Left ventricle myocardium superior (tissue), 1 donor: ENCODE measurements at regions not wholly inside any gene's neighbourhood (a gene's known extent, or its start where the extent isn't known, plus 50 kb on each side); places are given as distances from the start of the nearest gene placed in this dataset.
"Not testable (repeated sequence)": the region's sequence is repeated elsewhere in the genome, so short reads cannot be mapped to it uniquely, and the experiment has no call there.

Source experiments
- ATAC-seq: fragments of 200-7000 bp; cut with Tn5 transposase; one replicate; pipeline ENCODE4 v1.9.1; 2020; ENCODE audit warnings: mild to moderate bottlenecking, moderate library complexity
- DNase-seq: peaks from one replicate; pipeline ENCODE4 v3.0.0-alpha.2; 2020
- intact Hi-C: fragments of 100-400 bp; cut with micrococcal nuclease; formaldehyde crosslinking; loops from one replicate; pipeline ENCODE4 v1.11.0; 2022
- donor health status: DM: no; HTN: yes; CAD: no; lungs with severe emphysema.

DNA sequence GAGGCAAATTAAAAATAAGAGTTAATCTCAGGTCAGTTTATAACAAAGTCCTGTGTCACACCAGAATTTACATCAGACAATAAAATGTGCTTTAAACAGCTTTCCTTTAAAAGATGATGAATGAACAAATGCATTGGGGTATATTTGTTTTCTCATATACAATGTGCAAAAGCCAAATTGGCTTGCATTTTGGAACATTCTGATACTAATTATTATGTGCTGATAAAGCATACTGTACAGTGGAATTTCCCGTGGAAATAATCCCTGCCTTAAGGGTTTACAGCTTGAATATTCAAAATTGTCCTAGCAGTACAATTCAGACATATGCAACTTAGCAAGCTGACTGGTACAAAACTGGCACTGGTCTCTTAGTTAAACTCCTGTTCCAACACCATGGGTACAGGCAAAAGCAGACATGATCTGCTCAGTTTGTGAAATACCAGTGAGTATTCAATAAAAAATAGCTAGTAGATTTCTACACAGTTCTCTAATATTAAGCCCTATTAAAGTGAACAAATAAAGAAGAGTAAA lies 373.4 kb downstream of the SLITRK1 start:
- intact Hi-C loops: no loop called here
- no peak for DNase-seq

DNA sequence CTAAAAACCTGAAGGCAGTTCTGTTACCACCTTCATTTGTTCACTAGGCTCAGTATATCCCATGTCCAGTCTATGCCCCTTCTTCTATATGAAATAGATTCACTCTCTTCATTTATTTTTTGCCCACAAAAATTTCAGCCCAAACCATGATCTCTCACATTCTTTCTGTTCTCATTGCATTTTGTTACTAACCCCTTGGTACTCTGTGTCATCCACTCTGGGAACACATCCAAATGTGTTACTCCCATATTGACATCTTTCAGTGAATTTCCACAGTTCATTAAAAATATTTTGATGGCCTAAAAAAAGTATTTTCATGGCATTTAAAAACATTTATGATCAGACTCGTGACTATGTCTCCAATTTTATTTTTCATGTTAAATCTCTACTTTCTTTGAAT lies 378.9 kb downstream of the SLITRK1 start:
- intact Hi-C loops: no loop called here
- DNase-seq: no peak
- no peak for ATAC-seq

More for the DNA sequence above, 373.4 kb downstream of the SLITRK1 start:
- no peak for ATAC-seq

DNA sequence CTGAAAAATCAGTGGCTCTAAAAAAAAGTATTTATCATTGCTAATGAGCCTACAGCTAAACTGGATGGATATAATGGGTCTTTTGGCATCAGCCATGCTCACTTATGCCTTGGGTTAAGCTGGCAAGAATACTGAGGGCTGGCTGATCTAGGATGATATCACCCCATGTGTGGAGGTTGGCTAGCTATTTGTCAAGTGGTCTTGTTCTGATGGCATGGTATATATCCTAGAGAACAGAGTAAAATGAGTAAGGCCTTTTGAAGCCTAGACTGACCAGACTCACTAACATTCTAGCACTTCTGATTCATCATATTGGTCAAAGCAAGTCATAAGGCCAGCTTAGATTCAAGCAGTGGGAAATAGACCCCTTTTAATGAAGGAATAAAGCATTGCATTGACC lies 383.0 kb downstream of the SLITRK1 start:
- intact Hi-C loops: no loop called here
- no peak for DNase-seq
- ATAC-seq: no peak

DNA sequence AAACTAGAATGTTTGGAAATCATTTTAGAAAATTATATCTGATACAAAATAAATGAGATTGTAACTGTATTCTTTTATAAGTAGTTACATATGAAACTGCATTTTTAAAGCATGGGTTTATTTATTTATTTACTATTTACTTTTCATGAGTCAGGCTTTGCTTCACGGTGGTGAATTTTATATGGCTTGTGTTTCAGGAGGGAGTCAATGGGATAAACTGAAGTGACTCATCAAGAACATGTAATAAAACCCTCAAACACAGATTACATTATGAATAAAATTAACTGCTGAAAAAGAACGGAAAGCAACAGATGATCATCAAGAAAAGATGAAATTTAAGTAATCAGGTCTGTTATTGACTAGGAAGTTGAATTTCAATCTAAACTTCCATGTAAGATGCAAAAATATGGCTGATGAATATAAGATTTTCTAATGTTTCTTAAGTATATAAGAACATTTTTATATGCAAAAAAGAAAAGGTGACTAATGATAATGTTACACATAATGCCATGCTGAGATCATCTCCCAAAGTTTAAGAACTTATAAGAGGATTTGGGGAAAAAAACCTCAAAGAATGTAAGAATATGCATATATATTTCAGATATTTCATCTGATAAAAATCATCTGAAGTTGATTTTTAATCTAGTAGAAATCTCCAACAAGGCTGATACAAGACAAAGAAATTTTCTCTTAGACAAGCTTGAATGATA lies 383.6 kb downstream of the SLITRK1 start:
- intact Hi-C loops: no loop called here
- no peak for ATAC-seq
- DNase-seq: no peak

DNA sequence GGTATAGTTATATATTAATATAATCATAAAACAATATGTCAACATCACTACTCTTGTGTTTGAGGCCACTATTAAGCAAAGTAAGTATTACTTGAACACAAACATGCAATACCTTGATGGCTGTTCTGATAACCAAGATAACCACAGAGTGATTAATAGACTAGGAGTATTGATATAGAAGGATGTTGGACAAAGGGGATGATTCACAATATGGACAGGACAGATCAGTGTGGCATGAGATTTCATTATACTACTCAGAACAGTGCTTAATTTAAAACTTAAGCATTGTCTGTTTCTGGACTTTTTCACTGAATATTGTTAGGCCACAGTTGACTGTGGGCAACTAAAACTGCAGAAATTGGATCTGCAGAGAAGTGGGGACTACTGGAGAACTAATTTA lies 384.2 kb downstream of the SLITRK1 start:
- intact Hi-C loops: no loop called here
- ATAC-seq (no peak), DNase-seq (no peak)

DNA sequence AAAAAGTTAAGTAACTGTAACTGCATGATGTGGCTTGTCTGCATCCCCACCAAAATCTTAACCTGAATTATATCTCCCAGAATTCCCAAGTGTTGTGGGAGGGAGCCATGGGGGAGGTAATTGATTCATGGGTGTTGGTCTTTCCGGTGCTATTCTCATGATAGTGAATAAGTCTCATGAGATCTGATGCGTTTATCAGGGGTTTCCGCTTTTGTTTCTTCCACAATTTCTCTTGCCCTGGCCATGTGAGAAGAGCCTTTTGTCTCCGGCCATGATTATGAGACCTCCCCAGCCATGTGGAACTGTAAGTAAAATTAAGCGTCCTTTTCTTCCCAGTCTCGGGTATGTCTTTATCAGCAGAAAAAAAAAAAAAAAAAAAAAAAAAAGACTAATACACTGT lies 385.8 kb downstream of the SLITRK1 start:
- ATAC-seq: no peak

DNA sequence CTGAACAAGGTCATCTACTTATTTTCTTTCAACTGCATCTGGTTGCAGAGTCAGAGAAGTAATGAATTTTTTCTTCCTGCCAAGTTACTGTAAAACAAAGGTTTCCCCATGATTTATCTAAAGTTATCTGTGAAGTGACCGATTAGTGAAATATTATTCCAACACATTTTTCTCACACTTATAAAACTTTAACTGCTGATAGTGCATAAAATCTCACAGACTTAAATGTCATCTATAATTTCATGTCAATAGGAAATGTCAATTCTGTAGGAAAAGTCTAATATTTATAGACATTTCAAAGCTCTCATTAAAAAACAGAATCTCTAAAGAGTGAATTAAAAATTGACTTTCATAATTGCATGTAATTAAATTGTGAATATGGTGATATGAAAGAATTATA lies 397.2 kb downstream of the SLITRK1 start:
- intact Hi-C loops: no loop called here
- ATAC-seq: no peak
- DNase-seq: no peak

More for the DNA sequence above, 385.8 kb downstream of the SLITRK1 start:
- intact Hi-C loops: no loop called here
- DNase-seq: no peak

DNA sequence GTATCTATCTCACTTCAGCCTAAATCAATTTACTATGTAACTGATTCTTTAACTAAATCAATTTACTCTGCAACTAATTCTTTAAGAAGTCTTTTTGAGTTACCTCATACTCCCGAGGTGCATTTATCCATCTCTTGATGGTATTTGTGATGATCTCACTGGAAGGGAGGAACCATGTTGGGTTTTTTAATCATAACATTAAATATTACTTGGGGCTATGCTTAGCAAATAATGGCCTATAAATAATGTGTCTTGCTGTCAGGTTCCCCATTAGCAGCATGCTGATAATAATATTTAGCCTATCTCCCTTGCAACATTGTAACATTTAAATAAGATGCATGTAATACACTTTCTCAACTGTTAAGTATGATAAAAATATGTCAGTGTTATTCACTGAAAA lies 411.3 kb downstream of the SLITRK1 start:
- DNase-seq (no peak), ATAC-seq (no peak)
- intact Hi-C loops: no loop called here

DNA sequence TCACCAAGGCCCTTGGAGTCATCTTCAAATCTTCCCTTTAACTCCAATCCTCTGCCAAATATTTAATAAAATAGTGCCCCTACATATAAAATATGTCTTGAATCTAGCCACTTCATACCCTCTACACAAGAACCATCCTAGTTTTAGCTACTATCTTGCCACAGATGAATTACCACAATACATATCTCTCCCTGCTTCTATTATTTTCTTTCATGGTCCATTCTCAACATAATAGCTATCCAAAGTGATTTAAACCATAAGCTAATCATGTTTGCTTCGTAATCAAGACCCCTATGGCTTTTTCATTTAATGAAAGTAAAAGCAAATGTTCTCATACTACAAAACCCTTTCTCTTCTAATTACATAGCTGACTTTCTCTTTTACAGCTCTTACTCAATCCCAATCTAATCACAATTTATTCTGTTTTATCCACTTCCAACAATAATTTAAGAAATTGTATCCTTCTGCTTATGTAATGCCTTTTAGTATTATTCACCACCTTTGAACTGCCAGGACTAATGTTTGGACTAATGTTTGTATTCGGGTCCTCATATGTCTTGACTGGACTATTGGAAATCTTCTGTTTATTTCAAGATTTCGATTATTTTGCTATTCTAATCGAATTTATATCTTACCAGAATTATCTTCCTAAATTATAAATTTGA lies 412.0 kb downstream of the SLITRK1 start:
- intact Hi-C loops: no loop called here
- no peak for ATAC-seq
- no peak for DNase-seq

DNA sequence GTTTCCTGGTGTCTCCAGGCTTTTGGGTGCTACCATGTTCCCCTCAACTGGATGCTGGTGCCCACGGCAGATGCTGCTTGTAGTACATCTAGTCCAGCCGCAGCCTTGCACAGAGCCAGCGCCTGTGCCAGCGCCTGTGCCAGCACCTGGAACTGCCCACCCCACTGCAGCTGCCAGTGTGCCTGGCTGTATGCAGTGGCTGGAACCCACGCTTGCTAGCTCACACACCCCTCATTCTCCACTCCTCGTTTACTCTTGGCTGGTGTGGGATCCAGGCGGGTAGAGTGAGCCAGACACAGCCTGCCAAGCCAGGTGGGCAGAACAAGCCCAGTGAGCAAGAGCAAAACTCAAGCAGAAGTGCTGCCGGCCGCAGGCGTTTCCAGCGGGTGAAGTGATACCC lies 428.6 kb downstream of the SLITRK1 start:
- DNase-seq (no peak), ATAC-seq (no peak)
- intact Hi-C loops: no loop called here

DNA sequence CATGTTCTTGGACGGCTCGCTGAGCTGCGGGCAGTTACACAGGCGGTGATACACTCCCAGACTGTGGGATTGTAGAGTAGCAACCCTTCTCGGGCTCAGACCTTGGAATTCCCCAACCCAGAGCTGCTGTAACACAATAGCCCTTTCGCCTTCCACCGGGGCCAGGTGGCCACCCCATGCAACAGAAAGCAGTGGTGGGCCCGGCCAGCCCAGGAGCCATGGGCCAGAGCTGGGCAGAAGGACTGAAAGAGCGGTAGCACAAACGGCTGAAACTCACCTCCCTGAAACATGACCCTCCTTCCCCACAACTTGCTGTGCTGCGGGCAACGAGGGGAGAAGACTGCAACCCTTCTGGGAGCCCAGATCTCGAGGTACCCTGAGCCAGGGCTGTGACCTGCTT lies 429.0 kb downstream of the SLITRK1 start:
- DNase-seq (no peak), ATAC-seq (no peak)
- intact Hi-C loops: no loop called here

DNA sequence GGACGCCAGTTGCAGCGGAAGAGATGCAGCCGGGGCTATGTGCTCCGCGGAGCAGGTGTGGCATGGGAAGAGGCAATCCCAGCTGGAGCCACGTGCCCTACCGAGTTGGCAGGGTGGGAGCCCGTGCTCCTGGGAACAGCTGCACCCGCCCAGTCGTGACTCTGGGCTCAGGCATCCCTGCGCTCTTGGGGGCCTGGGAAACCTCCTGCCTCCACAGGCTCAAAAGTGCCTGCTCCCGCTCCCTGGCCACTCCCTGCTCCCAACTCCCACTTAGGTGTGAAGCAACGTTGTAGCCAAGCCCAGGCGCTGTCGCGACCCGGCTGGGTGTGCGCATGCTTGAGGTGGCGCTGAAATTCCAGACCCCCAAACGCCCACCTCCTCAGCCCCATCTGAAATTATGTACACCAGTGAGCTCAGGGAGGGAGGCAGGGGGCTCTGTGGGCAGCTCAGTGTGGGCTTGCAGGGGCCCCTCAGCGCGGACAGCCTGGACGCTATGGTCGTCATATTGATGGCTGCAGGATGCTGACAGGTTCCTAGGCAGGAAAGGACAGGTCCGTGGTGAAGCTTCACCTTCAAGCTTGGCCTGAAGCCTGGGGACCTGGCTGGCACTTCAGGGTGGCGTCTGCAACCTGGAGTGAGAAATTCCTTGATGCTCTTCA lies 429.9 kb downstream of the SLITRK1 start:
- ATAC-seq (no peak), DNase-seq (peak; percentile 18)
- intact Hi-C loops: no loop called here

DNA sequence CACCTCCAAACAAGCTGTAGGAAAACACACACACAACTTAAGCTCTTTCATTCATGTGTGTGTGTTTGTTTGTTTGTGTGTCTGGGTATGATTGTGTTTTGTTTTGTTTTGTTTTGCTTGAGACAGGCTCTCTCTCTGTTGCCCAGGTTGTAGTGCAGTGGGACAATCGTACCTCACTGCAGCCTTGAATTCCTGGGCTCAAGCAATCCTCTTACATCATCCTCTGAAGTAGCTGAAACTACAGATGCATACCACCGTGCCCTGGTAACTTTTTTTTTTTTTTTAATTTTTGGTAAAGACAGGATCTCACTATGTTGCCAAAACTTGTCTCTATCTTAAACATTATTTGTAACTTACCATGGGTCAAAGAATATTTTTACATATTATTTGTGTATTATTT lies 431.7 kb downstream of the SLITRK1 start:
- no peak for DNase-seq
- ATAC-seq: no peak
- intact Hi-C loops: no loop called here

DNA sequence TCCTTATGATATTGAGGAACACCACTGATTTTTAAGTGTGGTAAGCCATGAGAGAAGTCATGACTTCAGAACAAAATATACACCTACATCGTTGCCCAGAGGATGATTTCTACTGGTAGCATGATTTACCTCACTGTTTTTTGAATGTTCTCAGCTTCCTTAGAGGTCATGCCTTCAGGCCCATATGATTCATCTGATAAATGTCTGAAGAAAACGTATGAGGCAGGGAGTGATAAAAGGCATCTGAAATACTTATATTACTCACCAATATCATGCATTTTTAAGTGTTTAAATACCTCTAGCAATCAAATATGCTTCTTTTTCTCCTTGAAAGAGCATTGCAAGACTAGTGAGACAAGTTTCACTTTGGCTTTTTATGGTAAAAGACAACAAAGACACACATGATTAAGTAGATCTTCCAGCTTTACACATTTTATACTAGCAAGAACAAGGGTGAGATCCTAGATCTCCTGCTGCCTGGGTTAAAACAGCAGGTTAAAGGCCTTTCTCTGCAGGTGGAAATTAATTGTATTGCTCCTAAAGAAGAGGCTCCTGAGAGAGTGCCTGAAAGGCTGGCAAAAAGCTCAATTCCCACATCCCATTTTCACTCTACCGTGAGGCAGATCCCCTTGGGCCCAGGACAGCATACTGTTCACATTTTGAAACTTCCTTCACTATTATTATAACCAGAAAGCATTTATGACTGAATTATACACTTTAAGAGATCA lies 432.4 kb downstream of the SLITRK1 start:
- no peak for DNase-seq
- no peak for ATAC-seq
- intact Hi-C loops: no loop called here

DNA sequence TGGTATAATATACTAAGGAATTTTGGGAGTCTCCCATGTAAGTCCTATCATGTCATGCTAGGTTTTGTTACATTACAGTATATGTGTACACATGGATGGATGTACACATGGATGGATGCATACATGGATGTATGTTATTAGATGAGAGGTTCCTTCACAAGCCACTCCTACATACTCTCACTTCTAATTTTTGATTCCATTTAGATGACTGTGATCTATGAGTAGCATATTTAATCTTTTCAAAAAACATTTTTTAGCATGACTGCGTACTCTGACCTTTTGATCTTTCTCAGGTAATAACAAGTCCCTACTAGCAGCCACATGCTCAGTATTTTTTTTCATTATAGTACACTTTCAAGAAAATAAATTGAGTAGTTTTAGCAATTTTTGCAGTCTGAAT lies 441.8 kb downstream of the SLITRK1 start:
- ATAC-seq: no peak
- no peak for DNase-seq
- intact Hi-C loops: no loop called here

DNA sequence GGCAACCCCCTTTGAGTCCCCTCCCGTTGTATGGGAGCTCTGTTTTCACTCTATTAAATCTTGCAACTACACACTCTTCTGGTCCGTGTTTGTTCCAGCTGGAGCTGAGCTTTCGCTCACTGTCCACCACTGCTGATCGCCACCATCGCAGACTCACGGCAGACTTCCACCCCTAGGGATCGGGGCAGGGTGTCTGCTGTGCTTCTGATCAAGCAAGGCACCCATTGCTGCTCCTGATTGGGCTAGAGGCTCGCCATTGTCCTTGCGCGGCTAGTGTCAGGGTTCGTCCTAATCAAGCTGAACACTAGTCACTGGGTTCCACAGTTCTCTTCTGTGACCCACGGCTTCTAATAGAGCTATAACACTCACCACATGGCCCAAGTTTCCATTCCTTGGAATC lies 442.8 kb downstream of the SLITRK1 start:
- intact Hi-C loops, ATAC-seq, DNase-seq: not testable (repeated sequence)

DNA sequence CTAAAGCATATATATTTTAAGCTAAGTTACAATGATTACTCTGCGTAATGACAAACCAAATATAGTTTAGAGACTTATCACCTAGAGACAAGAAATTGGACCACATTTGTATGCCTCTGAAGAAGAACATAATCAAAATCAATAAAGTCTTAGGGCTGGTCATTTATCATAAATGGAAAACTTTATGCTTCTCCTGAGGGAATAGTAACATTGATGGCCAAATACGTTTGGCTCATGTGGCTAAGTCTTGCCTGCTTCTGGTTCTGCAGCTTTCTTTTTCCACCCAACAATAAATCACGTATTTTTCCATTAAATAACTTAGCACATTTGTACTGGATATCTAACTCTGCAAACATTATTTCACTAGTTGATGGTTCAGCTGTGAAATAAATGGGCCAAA lies 458.4 kb downstream of the SLITRK1 start:
- DNase-seq (no peak), ATAC-seq (no peak)
- intact Hi-C loops: no loop called here

DNA sequence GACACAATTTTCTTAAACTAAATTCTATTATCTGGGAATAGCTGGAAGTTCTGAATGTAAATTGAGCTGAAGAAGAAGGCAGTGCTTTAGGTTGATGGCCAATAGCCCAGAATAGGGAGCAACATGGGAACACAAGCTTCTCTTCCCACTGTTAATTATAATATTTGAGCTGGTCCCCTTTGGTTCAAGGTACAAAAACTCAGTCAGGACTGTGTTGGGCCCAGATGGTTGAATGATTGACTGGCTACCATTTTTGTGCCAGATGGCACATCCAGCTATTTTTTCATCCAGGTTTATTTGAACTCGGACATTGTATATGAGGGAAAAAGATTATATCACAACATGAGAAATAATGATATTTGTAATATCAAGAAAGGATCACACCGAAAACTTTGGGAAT lies 458.9 kb downstream of the SLITRK1 start:
- ATAC-seq (no peak), DNase-seq (no peak)
- intact Hi-C loops: no loop called here

DNA sequence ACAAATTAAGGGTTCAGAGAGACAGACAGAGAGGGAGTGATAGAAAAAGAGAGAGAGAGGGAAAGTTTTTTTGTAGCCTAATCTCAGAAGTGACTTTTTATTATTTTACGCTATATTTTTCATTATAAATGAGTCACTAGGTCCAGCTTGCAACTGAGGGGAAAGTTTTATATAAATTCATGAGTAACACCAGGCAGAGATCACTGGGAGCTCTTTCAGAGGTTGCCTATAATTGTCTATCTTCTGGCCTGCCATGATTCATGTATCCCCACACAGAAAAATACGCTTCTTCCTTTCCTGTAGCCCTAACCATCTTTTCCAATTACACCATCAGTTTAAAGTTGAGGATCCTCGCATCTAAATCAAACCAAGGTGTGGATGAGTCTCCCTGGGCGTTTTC lies 467.9 kb downstream of the SLITRK1 start:
- intact Hi-C loops: no loop called here
- ATAC-seq (no peak), DNase-seq (no peak)

DNA sequence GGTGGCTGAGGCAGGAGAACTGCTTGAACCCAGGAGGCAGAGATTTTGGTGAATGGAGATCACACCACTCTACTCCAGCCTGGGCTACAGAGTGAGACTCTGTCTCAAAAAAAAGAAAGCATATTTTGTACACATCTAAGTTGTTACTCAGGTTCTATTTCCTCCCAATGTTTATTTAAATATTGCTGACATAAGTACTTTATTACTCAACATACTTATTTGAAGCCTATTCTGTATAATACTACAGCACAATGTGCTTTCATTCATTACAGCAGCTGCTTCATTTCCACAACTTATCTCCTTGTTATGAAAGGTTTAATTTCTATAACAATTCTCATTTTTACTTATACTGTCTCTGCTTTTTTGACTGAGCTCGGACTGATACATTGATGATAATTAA lies 495.7 kb downstream of the SLITRK1 start:
- intact Hi-C loops: no loop called here
- ATAC-seq (no peak), DNase-seq (no peak)
